ENCODE measurements at regions not wholly inside any gene's neighbourhood (a gene's known extent, or its start where the extent isn't known, plus 50 kb on each side); places are given as distances from the start of the nearest gene placed in this dataset.

DNA sequence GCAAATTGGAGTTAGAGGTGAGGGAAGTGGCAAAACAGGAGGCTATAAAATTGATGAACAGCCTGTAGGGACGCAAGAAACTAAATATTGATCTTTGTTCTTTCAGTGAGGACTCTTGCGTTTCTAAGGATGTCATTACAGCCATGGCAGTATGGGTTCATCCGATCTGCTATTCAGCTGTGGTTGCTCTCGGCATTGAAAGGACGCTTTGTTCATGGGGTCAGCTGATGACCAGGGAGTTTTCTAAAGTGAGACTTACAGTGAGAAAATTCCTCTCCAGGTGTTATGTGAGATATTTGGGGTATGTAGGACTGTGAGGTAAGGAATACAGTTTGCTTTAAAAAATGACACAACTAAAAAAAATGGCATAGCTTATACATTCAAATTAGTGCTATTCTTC, 52.7 kb upstream of the PELI1 start:
- Histone ChIP-seq H3K4me3 (no peak overlapping the region), H3K27me3 (no peaks in the 10 kb centered on the region), H3K36me3 (no peaks in the 10 kb centered on the region), H3K4me1 (peaks cover 0 to 4% (median 2%) of the 10 kb centered on the region in 4 donors), H3K9me3 (no peaks in the 10 kb centered on the region), H3K27ac (no peak overlapping the region)
- TF ChIP-seq, protein P1, sequence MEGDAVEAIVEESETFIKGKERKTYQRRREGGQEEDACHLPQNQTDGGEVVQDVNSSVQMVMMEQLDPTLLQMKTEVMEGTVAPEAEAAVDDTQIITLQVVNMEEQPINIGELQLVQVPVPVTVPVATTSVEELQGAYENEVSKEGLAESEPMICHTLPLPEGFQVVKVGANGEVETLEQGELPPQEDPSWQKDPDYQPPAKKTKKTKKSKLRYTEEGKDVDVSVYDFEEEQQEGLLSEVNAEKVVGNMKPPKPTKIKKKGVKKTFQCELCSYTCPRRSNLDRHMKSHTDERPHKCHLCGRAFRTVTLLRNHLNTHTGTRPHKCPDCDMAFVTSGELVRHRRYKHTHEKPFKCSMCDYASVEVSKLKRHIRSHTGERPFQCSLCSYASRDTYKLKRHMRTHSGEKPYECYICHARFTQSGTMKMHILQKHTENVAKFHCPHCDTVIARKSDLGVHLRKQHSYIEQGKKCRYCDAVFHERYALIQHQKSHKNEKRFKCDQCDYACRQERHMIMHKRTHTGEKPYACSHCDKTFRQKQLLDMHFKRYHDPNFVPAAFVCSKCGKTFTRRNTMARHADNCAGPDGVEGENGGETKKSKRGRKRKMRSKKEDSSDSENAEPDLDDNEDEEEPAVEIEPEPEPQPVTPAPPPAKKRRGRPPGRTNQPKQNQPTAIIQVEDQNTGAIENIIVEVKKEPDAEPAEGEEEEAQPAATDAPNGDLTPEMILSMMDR (IDR thresholded peaks at IDR 0.05): no peak
- no peak for TF ChIP-seq POLR2A (IDR thresholded peaks at IDR 0.05)
- DNase-seq: no peak

DNA sequence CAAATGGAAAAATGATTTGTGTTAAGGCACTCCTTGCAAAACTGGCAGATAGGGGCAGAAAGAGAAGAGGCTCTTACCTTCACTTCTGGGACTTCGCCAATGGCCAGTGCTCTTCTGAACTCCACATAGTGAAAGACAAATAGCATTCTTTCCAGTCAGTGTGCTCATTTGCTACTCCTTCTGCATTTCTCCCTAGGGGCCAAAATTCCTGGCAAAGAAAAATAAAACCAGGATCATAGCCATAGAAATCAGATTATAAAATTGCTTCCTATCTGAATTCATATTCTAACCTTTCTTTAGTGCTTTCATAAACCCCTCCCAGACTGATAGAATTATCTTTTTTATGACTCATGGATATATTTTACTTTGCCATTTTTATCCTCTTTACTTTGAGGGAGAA, 56.9 kb upstream of the PELI1 start:
- Histone ChIP-seq H3K4me3 (no peak overlapping the region), H3K27ac (peak overlapping the region in 1 of 4 donors; percentile 90), H3K4me1 (peaks cover 0 to 23% (median 5%) of the 10 kb centered on the region in 4 donors), H3K36me3 (no peaks in the 10 kb centered on the region), H3K27me3 (no peaks in the 10 kb centered on the region), H3K9me3 (no peaks in the 10 kb centered on the region)
- TF ChIP-seq POLR2A (IDR thresholded peaks at IDR 0.05): no peak
- TF ChIP-seq, protein P1 (IDR thresholded peaks at IDR 0.05): no peak
- no peak for DNase-seq

DNA sequence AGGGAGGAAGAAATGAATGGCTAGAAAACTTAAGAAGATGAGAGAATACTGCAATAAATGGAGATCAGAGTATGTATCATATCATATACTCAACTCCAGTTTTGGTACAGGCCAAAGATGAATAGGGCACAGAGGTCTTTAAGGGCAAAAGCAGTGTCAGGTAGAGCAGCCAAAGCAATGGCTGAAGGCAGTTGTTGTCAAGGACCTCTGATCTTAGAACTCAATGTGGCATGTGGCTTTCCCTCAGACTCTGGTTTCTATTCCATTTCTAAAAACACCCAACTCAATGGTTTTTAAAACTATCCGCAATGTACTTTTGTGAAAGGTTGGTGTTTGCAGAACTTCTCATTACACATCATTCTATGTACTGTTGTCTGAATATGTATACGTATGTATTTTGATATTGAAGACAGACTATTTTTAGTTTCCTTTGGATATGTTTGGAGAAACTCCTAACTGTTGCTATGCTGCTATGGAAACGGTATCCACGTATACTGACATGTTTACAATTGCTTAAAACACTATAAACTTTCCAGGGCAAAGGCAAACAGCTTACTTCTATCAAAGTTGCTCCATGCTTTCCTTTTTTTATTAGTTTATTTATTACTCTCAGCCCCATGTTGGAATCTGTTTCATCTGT, 58.1 kb upstream of the PELI1 start:
- H3K27ac ChIP-seq: peak overlapping the region in 3 of 4 donors; percentile 34 to 90 (median 64)
- no peaks in the 10 kb centered on the region for H3K27me3 ChIP-seq
- DNase-seq: no peak
- H3K4me3 ChIP-seq: no peak overlapping the region
- peaks cover 0 to 23% (median 5%) of the 10 kb centered on the region in 4 donors for H3K4me1 ChIP-seq
- H3K36me3 ChIP-seq: no peaks in the 10 kb centered on the region
- no peak for TF ChIP-seq POLR2A (IDR thresholded peaks at IDR 0.05)
- TF ChIP-seq, protein P1 (IDR thresholded peaks at IDR 0.05): no peak
- H3K9me3 ChIP-seq: no peaks in the 10 kb centered on the region

DNA sequence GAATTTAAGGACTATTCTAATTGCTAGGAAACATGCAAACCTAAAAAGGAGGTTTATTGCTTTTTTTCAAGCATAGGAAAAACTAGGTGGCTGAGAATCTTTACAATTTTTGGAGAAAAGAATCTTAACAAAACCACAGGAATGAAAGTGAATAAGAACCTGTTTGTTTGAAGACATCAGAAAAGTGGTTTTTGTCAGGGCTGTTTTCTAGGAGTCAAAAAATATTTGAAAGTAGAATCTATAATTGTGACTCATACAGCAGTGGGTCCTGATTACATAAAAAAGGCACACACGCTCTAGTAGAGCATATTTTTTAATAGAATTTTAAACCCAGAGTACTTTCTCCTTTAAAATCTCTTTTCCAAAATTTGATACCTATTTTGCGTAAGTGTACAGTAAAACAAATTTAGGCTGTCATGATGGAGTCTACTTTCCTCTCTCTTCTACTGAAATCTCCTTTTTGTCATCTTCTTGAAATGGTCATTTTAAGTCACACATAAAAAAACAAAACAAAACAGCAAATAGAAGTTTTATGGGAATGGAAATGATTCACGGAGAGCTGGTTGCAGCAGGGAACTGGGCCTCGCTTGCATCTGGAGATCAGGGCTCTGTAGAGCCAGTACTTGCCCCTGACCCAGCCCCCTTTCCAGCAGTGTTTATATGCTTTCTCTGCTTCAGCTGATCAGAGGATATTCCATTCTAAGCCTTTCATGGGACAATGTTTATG, 59.1 kb upstream of the PELI1 start:
- no peak for DNase-seq
- Histone ChIP-seq H3K36me3 (no peaks in the 10 kb centered on the region), H3K9me3 (no peaks in the 10 kb centered on the region), H3K27me3 (no peaks in the 10 kb centered on the region), H3K27ac (peak overlapping the region; percentile 64 to 90 (median 76)), H3K4me1 (peaks cover 0 to 23% (median 5%) of the 10 kb centered on the region in 4 donors), H3K4me3 (no peak overlapping the region)
- TF ChIP-seq, protein P1 (IDR thresholded peaks at IDR 0.05): no peak
- no peak for TF ChIP-seq POLR2A (IDR thresholded peaks at IDR 0.05)

DNA sequence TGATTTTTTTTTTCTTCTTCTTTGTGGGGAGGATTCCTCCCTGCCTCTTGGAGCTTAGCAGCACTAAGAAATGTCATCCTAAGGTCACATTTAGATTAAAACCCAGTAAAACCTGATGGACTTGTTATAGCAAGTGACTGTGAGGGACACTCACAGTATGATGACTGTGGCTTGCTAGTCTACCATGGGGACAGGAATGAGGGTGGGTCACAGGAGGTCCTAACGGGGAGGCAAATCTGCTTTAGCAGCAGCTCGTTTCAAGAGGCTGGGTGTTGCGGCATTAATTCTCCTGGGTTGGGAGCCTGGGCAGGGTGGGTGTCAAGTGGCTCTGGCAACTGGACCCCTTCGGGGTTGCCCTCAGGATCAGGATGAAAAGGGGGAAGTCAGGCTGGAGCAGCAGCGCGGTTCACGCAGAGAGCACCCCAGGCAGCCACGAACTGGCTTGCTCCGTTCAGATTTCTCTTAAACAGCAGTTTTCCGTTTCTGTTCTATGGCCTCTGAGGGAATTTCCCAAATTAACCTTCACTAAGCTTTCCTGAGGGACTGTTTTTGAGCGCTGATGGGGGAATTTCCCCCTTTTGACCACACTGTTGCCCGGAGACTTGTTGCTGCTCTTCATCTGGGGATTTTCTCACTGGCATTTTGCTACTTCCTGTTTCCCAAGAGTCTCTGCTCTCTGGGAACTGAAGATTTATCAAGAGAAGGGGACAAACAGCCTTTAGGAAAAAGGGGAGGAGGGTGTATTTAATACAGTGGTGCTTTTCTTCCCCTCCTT, 59.8 kb upstream of the PELI1 start:
- Histone ChIP-seq H3K36me3 (no peaks in the 10 kb centered on the region), H3K9me3 (no peaks in the 10 kb centered on the region), H3K4me3 (peak overlapping the region; percentile 6 to 27 (median 20)), H3K27ac (peak overlapping the region; percentile 64 to 90 (median 76)), H3K27me3 (no peaks in the 10 kb centered on the region), H3K4me1 (peaks cover 0 to 23% (median 5%) of the 10 kb centered on the region in 4 donors)
- peak; percentile 37 to 56 (median 49) for DNase-seq
- TF ChIP-seq, protein P1 (IDR thresholded peaks at IDR 0.05): no peak
- no peak for TF ChIP-seq POLR2A (IDR thresholded peaks at IDR 0.05)

Data from Peyer's patch (tissue), 4 donors.